NCI-H460 (cell line): ENCODE measurements at regions not wholly inside any gene's neighbourhood (a gene's known extent, or its start where the extent isn't known, plus 50 kb on each side); places are given as distances from the start of the nearest gene placed in this dataset.

Source experiments
- DNase-seq: peaks from one replicate; pipeline ENCODE4 v3.0.0-alpha.2; 2016; ENCODE audit warnings: low read depth; ENCODE audit errors: extremely low read depth

DNA sequence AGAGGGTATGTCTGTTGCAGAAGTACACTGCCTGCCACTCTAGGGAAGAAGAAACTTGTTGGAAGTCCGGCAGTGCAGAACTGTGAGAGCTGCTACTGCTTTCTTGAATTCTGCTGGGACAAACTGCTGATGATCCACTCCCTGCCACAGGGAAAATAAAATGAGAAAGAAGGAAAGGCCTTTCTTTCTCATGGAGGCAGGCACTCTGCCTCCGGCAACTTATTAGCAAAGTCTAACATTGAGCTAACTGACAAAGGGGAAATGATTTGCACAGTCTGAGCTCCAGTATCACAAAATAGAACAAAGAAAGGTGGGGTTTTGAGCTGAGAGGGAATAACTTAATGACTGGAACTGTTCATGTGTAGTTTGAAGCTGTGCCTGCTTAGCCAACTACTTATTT, 134.6 kb downstream of the AASDHPPT start:
- no peak for DNase-seq

DNA sequence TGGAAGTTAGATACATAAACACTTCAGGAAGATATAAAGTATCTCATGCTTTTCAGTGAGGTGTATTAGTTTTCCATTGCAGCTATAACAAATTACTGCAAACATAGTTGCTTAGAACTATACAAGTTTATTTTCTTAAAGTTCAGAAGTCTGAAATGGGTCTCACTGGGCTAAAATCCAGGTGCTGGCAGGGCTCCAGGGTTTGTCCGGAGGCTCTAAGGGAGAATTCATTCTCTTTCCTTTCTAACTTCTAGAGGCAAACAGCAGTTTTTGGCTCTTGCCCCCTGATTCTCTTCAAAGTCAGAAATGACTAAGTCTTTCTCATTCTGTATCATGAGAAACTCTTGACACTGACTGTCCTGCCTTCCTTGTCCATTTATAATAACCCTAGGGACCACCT, 138.8 kb downstream of the AASDHPPT start:
- DNase-seq: no peak

DNA sequence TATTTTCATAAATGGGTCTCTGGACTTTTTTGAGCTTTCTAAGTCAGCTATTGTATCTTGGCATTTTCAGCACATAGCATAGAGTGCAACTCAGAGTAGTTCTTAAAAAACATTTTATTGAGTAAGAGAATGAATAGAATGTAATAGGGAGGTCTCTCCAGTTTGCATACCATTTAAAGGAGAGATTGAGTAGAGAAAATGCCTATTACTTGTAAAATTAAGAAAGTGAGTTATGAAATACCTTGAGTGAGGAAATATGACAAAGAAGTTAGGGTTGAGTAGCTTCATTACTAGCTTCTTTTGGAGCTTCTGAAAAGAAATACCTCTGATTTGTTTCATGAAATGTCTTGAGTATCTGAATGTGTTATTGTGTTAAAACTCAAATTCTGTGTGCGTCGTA, 140.0 kb downstream of the AASDHPPT start:
- DNase-seq: no peak

DNA sequence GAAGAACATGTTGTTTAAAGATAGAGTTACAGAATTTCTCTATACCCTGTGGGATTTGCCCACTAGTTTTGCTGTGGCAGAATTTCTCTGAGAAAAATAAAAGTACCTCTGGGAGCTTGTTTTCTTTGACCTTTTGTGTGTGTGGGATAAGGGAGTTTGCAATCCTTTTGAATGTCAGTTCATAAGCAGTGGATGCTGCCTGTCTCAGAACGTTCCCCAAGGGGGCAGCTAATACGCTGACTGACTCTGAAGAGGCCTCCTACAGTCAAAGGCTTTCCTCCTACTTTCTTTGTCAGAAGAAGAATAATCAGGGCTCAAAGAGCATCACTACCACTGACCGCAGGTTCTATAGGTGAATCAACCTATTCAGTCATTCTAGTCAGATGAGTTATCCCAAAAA, 140.6 kb downstream of the AASDHPPT start:
- no peak for DNase-seq

DNA sequence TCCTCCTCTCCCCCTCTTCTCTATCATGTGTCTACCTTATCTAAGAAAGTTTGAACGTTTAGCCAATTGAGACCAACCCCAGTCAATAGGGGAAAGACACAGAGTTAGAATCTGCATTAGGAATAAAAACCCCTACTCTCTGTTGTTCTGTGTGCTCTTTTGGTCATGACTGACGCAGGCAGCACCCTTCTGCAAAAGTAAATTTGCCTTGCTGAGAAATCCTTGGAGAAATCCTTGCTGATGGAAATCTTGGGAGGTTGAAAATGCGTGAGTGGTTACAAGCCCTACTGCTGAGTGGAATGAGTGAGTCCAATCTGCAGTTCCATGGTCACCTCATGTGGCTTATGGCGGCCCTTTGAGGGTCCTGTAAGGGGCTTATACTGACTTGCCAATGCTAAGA, 145.2 kb downstream of the AASDHPPT start:
- DNase-seq: no peak

DNA sequence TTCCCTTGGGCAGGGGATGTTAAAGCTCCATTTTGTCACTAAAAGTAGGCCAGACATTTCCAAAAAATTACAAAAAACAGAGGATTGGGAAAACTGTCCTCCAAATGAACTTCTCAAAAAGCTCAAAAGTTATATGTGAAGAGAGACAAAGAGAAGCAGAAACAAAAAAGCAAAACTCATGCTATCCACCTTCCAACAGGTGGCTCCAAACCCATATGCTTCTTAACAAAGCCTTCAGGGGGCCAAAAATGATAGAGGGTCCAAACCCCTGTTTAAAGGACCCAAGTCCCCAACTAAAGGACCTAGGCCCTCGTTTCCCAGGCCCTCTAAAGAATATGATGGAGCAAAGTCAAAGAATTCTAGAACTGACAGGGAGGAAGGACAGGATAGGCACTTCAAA, 146.7 kb downstream of the AASDHPPT start:
- no peak for DNase-seq

DNA sequence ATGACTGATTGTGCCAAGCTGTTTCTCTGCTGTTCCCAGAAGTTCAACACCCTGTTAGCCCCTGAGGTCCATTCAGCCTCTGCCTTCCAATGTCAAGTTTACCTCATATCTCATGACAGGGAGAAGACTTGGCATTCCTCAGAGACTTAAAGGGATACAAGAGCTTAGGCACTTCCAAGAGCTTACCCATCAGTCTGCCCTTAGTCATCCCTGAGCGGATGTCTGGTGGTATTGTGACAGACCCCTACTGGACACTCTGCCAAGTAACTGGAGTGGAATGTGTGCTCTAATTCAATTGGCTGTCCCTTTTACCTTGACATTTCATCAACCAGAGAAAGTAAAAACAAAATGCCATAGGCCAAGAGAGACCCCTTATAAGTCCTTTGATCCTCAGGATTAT, 151.5 kb downstream of the AASDHPPT start:
- DNase-seq: no peak

DNA sequence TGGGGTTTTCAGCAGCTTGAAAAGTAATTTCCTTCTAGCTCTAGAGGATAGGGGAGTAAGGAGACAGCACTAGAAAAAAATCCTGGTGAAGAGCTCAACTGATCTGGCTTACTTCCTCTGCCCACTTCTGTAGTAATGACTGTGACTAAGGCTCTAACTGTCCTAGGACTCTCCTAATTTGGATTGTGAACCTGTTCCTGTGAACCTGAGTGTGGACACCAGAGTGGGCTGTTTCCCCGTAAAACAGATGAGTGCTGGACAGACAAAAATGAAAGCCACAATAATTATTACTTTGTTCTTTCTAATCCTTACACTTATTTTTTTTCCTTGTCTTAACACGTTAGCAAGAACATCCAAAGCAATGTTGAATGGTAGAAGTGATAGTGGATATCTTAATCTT, 154.1 kb downstream of the AASDHPPT start:
- DNase-seq: no peak

DNA sequence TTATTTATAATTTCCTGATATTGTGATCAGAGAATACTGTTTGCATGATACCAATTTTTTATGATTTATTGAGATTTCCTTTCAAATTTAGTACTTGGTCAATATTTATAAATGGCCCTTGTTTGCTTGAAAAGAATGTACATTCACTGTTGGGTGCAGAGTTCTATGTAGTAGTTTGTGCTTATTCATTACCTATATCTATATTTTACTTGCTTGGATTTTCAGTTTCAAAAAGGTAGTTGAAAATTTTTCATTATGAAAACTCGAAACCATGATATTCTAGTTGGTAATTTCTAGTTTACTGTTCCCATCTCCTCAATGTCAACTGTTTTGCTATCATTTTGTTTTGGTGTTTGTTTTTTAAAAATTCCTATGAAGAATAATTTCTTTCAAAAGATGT, 155.7 kb downstream of the AASDHPPT start:
- no peak for DNase-seq

DNA sequence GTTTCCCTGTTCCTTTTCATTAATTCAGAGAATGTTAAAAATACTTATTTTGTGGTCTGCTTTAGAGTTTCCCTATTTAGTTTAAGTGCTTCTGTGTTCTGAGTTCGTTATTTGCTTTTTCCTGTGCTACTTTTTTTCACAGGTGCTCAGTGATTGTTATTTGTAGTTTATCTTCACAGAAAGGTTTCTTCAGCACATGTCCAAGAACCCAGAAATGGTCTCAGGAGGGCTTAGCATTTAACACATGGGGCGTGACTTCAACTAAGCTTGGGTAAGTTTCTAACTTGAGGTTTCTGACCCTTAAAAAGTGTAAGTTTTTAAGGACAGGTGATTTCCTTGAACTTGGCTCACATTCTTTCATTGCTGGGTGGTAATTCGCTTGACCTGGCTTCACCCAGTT, 157.3 kb downstream of the AASDHPPT start:
- no peak for DNase-seq

DNA sequence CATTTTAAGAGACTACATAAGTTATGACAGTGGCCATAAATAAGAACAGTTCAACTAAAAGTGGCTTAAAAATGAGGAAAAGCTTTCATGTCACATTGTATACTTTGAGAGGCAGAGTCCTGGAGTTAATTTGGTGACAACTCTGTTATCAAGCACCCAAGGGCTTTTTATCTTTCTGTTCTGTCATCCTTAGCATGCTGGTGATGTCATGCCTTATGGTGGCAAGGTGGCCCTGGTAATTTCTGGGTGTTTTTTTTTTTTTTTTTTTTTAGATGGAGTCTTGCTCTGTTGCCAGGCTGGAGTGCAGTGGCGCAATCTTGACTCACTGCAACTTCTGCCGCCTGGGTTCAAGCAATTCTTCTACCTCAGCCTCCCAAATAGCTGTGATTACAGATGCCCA, 158.8 kb downstream of the AASDHPPT start:
- DNase-seq: no peak

DNA sequence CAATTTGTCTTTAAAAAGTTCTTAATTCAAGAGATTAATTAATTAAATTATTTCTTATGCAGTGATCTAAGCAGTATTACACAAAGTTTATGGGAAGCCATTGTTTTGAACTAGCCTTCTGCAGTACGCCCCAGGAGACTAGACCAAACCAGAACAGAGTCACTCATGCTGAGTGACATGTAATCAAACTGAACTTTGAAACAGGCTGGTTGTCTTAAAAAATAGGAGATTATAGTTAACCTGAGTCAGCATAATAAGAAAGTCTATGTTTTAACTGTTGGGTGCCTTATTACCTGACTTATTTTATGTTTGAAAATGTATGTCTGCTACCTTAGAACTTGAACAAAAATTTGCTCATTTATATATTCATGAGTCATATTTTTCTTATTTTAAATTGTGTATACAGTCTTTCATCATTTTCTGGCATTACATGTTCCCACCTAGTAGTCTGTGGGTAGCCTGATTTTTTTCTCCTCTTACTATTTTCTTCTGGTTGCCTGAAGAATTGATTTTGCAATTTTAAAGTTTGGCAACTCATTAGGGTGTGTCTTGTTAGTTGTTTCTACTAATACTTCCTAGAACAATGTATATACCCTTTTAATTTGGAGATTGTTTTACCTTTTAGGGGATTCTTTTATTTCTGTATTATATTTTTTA, 161.4 kb downstream of the AASDHPPT start:
- DNase-seq: no peak

DNA sequence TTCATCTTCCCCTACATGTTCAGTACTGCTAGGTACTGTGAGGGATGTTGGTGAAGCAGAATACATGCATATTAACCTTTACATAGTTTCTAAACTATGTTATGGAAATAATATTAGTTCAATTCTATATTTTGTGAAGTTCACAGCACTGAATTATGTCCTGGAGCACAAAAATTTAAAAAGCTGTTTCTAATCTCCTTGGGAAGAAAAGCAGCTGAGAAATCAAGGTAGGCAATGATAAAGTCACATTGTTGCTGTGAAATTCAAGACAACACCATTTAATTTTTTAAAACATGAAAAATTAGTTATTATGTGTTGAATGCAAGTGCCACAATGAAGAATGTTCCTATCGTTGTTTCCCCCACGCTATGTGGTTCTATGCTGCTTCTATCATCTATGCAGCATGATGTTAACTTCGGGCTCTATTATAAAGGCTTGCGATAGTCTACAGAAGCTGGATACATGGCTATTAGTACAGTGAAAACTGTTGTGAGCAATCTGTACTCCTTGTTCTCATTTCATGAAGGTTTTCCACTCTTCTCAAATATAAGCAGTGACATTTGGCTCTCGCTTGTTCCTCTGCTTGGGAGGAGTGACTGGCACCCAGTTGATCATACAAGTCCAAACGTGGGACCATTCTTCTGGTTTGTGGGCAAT, 164.3 kb downstream of the AASDHPPT start:
- no peak for DNase-seq

DNA sequence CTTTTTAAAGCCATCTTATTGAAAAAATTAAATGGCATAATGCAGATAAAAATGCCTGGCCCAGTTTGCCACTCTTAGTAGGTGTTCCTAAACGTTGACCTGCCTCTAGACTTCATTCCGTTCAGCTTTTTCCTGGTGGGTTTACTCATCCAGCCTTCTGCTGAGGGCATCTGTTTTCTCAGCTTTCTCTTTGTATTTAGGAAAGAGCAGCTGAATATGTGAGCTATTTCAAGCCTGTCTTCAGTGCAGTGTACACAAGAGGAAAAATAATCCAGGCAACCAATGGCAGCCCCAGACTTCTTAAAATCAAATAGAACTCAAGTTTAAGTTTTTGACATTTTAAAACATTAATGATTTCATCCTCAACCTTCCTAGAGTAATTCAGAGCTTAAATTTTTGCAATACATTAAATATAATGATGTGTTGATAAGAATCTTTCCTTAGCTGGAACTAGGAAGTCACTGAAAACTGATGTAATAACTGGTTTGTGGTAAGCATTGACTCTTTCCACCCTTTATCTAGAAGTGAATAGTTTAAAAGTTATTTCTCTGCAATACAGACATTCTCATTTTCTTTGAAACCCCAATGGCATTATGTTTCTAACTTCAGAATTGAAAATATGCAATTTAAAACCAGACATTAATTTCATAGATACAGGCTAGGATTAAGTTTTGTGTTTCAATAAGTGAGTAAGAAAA, 165.4 kb downstream of the AASDHPPT start:
- DNase-seq: no peak

DNA sequence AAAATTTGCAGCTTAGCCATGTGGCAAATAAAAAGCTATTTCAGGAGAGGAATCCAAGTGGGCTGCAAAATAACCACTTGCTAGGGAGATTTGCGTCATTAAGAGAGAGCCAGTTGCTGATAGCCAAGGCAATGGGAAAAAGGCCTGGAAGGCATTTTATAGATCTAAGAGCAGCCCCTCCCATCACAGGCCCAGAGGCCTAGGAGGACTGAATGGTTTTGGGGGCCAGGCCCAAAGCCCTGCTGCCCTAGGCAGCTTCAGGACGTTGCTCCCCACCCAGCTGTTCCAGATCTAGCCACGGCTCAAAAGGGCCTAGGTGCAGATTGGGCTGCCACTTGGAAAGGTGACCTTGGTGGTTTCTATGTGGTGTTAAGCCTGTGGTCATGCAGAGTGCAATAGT, 169.0 kb downstream of the AASDHPPT start:
- no peak for DNase-seq

DNA sequence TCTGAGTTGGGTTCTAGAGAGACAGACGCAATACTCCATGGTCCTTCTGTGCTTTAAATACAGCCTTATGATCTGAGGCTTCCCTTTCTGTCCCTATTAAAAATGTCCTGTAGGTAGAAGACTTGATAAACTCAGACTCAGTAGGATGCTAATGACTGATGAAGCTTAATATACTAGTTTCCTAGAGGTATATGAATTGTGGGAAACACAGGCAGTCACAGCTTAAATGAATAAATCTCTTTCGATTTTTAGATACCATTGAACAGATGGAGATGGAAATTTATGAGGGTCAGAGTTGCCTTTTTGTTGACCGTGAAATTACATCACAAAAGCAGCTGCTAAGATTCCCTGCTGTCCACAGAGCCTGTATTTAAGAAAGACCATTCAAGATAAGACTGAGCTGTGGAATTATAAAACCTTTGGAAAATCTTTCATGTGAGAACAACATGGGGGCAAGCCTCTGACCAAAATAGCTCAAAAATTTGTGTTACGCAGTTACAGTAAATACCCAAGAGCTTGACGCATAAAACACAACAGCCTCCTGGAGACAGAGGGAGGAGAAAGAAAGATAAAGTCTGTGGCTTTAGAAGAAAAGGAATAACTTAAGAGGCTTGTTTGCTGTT, 172.3 kb downstream of the AASDHPPT start:
- no peak for DNase-seq

DNA sequence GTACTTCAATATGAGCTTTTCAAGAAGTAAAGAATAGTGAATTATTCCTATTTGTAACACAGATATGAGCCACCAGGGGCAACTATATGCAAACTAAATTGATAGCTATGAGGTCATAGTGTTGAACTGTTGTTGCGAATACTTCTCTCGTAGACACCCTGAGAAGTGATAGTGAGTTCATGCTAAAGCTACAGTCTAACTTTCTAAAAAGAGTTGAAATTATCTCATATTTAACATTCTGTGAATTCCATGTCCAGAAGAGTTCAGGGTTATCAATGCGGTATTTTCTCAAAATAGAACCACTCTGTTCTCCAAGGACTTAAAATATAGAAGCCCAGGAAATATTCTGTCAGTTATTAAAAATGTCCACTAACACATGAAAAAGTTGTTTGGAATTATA, 185.4 kb downstream of the AASDHPPT start:
- DNase-seq: no peak

DNA sequence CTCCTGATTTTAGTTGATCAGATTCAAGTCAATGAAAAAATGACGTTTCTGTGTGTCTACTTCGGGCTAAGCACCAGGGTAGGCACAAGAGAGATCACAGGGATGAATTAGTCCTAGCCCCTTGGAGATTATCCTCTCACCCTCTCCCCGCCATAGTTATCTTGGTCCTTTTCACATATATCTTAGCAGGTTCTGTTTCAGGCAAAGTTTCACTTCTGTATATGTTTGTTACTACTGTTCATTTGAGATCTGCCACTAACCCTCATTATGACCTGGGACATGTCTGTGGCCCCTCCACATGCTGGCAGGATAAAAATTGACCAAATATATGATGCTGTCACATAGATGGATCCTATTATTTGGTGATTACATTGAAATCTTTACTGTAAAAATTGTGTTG, 186.1 kb downstream of the AASDHPPT start:
- DNase-seq: no peak

DNA sequence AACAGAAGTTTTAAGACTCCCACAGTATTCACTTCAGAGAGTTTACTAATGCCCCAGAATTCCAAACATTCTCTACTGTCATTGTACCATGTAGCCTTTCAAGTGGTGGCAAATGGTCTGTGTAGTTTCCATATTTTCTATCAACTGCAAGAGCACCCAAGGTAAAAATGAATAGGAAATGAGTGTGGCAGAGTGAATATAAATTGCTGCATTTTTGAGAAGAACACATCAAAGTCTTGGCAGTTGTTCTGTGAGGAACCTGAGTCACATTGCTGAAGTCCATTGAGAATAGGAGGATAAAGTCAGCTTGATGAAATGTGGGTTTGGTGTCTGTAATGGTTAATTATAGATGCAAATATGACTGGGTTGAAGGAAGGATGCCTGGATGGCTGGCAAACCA, 193.6 kb downstream of the AASDHPPT start:
- no peak for DNase-seq

DNA sequence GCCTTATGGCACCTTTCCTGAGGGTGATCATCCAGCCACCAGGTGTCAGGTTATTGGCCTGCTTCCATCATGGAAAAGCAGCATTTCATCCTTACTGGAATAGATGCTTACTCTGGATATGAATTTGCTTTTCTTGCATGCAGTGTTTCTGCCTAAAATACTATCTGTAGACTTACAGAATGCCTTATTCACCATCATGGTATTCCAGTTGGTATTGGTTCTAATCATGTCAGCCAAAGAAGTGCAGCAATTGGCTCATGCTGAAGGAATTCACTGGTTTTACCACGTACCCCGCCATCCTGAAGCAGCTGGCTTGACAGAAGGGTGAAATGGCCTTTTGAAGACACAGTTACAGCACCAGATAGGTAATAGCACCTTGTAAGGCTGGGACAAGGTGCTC, 194.2 kb downstream of the AASDHPPT start:
- DNase-seq: no peak

DNA sequence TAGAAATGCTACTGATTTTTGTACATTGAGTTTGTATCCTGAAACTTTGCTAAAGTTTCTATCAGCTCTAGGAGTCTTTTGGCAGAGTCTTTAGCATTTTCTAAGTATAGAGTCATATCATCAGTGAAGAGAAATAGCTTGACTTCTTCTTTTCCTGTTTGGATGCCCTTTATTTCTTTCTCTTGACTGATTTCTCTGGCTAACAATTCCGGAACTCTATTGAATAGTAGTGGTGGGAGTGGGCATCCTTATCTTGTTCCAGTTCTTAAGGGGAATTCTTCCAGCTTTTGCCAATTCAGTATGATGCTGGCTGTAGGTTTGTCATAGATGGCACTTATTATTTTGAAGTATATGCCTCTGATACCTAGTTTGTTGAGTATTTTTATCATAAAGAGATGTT, 197.7 kb downstream of the AASDHPPT start:
- no peak for DNase-seq

DNA sequence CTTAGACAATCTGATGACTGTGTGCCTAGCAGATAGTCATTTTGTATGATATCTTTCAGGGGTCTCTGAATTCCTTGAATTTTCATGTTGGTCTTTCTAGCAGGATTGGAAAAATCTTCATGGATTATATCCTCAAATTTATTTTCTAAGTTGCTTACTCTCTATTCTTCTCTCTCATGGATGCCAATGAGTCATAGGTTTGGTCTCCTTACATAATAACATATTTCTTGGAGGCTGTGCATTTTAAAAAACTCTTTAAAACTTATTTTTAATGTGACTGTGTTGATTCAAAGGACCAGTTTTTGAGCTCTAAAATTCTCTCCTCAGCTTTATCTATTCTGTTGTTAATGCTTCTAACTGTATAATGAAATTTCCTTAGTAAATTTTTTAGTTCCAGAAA, 198.7 kb downstream of the AASDHPPT start:
- DNase-seq: no peak
